Cardiac fibroblast (primary cell): ENCODE measurements at regions not wholly inside any gene's neighbourhood (a gene's known extent, or its start where the extent isn't known, plus 50 kb on each side); places are given as distances from the start of the nearest gene placed in this dataset.

ENCODE experiments used
- DNase-seq, 2 donors: peaks; one replicate each; pipeline versions ENCODE4 v3.0.0 to v3.0.0-alpha.2; 2010; ENCODE audit warnings: low read depth in 2 of 2
- H3K4me3 ChIP-seq, 2 donors: replicated peaks in 1 of 2; 1 replicate in 1 of 2; 2 replicates in 1 of 2; pipeline ENCODE4 v1.5.1; 2011; ENCODE audit warnings: low read depth in 2 of 2, low read length in 2 of 2, mild to moderate bottlenecking in 2 of 2, moderate library complexity in 1 of 2
- CTCF ChIP-seq: IDR thresholded peaks from one replicate; pipeline ENCODE4 v1.5.1; 2011; ENCODE audit warnings: low read depth, mild to moderate bottlenecking, low read length, inconsistent platforms

GRCh38 chr1:222087221-222087920 is 345.5 kb upstream of the DUSP10 start:
- TF ChIP-seq CTCF = no peak
- no peak for DNase-seq
- no peak overlapping the region for H3K4me3 ChIP-seq

- DNase-seq = peak; percentile 85 to 89
- no peak for TF ChIP-seq CTCF
- no peak overlapping the region for H3K4me3 ChIP-seq
These were observed 343.1 kb upstream of the DUSP10 start for GRCh38 chr1:222084996-222085395.

DNA sequence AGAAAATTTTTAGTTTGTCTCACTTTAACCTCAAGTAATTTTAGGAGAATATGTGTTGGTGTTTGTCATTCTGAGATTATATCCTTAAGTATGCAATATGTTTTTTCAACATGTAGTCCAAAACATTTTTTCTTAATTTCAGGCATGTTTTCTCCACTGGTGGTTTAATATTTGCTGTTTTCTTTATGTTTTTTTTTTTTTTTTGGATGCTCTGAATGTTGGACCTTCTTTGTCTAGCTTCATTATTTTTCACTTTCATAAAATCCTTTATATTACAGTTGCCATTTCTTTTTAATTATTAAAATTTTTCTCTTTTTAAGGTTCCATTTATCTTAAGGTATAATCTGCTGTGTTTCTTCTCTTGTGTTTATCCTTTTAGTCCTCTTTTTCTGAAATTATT is 342.2 kb upstream of the DUSP10 start:
- H3K4me3 ChIP-seq = no peak overlapping the region
- no peak for DNase-seq
- TF ChIP-seq CTCF = no peak

GRCh38 chr1:222081859-222082258 is 340.0 kb upstream of the DUSP10 start:
- TF ChIP-seq CTCF = no peak
- no peak for DNase-seq
- H3K4me3 ChIP-seq = no peak overlapping the region

DNA sequence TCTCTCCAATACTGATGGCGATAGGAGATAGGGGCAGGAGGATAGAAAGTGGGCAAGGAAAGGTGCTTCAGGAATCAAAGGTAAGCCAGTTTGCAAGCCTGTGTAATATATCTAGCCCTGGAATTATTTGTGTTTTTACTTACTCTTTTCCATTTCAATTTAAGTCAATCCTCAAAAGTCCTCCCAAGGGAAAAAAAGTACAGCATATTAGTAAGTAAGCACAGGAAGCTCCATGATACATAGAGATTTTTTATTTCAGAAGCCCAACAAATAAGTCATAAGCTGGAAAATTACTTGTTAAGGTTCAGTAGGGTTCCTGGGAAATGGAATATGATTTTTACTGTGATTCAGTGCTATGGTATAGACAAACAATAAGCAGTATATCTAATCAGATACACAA is 337.7 kb upstream of the DUSP10 start:
- no peak overlapping the region for H3K4me3 ChIP-seq
- peak; percentile 61 to 73 for DNase-seq
- no peak for TF ChIP-seq CTCF

- no peak for DNase-seq
- no peak overlapping the region for H3K4me3 ChIP-seq
- TF ChIP-seq CTCF = no peak
These were observed 335.3 kb upstream of the DUSP10 start for GRCh38 chr1:222077206-222077605.

DNA sequence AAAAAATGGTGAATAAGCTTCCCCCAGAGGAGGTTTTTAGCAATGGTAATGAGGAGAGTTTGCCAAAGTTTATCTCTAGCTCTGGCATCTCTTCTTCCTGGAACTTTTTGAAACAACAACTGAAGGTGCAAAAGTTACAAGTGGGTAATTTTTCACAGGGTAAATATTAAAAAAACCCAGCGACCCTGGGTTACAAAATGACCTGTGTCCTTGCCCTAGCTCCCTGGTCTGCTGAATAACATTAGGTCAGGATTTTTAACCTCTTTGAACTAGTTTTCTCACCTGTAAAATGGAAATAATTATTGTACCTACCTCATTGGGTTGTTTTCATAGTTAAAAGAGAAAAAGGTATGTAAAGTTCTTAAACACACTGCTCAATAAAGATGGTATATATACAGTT is 332.4 kb upstream of the DUSP10 start:
- TF ChIP-seq CTCF = no peak
- H3K4me3 ChIP-seq = no peak overlapping the region
- DNase-seq = no peak
